H1 (cell line): ENCODE measurements at regions not wholly inside any gene's neighbourhood (a gene's known extent, or its start where the extent isn't known, plus 50 kb on each side); places are given as distances from the start of the nearest gene placed in this dataset.

Experiments used
- CTCF ChIP-seq, 3 experiments: IDR thresholded peaks; 1 replicate in 2 of 3; 2 replicates in 1 of 3; pipeline versions ENCODE4 v1.5.1 to v1.6.1; 2011; ENCODE audit warnings: low read length in 3 of 3, mild to moderate bottlenecking in 3 of 3, inconsistent platforms in 2 of 3, low read depth in 1 of 3, moderate library complexity in 1 of 3; ENCODE audit not compliant: insufficient read depth in 1 of 3; ENCODE audit errors: control extremely low read depth in 1 of 3
- EP300 ChIP-seq, 2 experiments: IDR thresholded peaks; 1 replicate in 1 of 2; 2 replicates in 1 of 2; pipeline ENCODE4 v1.6.1; 2011 to 2012; ENCODE audit warnings: low read depth in 2 of 2, low read length in 2 of 2, mild to moderate bottlenecking in 2 of 2, borderline replicate concordance in 1 of 2, inconsistent platforms in 1 of 2, moderate library complexity in 1 of 2
- EZH2 ChIP-seq: fragments of 200-600 bp; sonication (generic); IDR thresholded peaks from 2 replicates; pipeline ENCODE4 v1.7.1; 2012; ENCODE audit warnings: low read depth, mild to moderate bottlenecking, moderate library complexity, low read length, inconsistent platforms; ENCODE audit not compliant: severe bottlenecking
- HDAC2 ChIP-seq, 2 experiments: fragments of 300-600 bp in 1 of 2; sonication (generic) in 1 of 2; IDR thresholded peaks; 2 replicates each; pipeline ENCODE4 v1.6.1; 2011 to 2012; ENCODE audit warnings: low read depth in 2 of 2, low read length in 2 of 2, mild to moderate bottlenecking in 2 of 2, moderate library complexity in 2 of 2, borderline replicate concordance in 1 of 2, inconsistent platforms in 1 of 2
- JUND ChIP-seq: IDR thresholded peaks from 2 replicates; pipeline ENCODE4 v1.6.1; 2011; ENCODE audit warnings: mild to moderate bottlenecking, improper control_type of control experiment, low read length
- POLR2A ChIP-seq, 2 experiments: IDR thresholded peaks; 1 replicate in 1 of 2; 2 replicates in 1 of 2; pipeline ENCODE4 v1.6.1; 2011; ENCODE audit warnings: low read depth in 2 of 2, low read length in 2 of 2, mild to moderate bottlenecking in 2 of 2; ENCODE audit errors: control extremely low read depth in 1 of 2
- POLR2AphosphoS5 ChIP-seq: IDR thresholded peaks from 2 replicates; pipeline ENCODE4 v1.6.1; 2011; ENCODE audit warnings: low read depth, low read length
- POU5F1 ChIP-seq: IDR thresholded peaks from 2 replicates; pipeline ENCODE4 v1.6.1; 2011; ENCODE audit warnings: low read depth, mild to moderate bottlenecking, low read length, moderate library complexity
- SIN3A ChIP-seq, 2 experiments: IDR thresholded peaks in 1 of 2; conservative IDR thresholded peaks in 1 of 2; 2 replicates each; pipeline ENCODE4 v1.6.1; 2011 to 2012; ENCODE audit warnings: low read length in 2 of 2, improper control_type of control experiment in 1 of 2, low read depth in 1 of 2, mild to moderate bottlenecking in 1 of 2
- SP1 ChIP-seq: IDR thresholded peaks from 2 replicates; pipeline ENCODE4 v1.6.1; 2011; ENCODE audit warnings: low read depth, low read length
- SP2 ChIP-seq: IDR thresholded peaks from 2 replicates; pipeline ENCODE4 v1.6.1; 2012; ENCODE audit warnings: mild to moderate bottlenecking, low read length, inconsistent platforms
- SUZ12 ChIP-seq: fragments of 200-600 bp; sonication (generic); IDR thresholded peaks from 2 replicates; pipeline ENCODE4 v1.6.1; 2012; ENCODE audit warnings: mild to moderate bottlenecking, inconsistent platforms, low read length, moderate library complexity, mixed read lengths
- TAF1 ChIP-seq: IDR thresholded peaks from 2 replicates; pipeline ENCODE4 v1.6.1; 2011; ENCODE audit warnings: mild to moderate bottlenecking, low read depth, low read length
- YY1 ChIP-seq: IDR thresholded peaks from 2 replicates; pipeline ENCODE4 v1.6.1; 2011; ENCODE audit warnings: low read depth, mild to moderate bottlenecking, low read length

GRCh38 chr2:200042944-200043343 is 87.6 kb downstream of the MAIP1 start:
- TF ChIP-seq POLR2AphosphoS5 (no peak), CTCF (IDR thresholded peaks at IDR 0.05; ENCODE audit: control extremely low read depth in 1 of 3, insufficient read depth in 1 of 3, low read depth in 1 of 3, low read length in 3 of 3) (no peak), HDAC2 (IDR thresholded peaks at IDR 0.05; ENCODE audit: borderline replicate concordance in 1 of 2, low read depth in 2 of 2, low read length in 2 of 2) (no peak), POLR2A (IDR thresholded peaks at IDR 0.05; ENCODE audit: control extremely low read depth in 1 of 2, low read depth in 2 of 2, low read length in 2 of 2) (no peak), SUZ12 (no peak), SP1 (no peak), SP2 (no peak), TAF1 (no peak), POU5F1 (no peak), EZH2 (no peak), EP300 (IDR thresholded peaks at IDR 0.05; ENCODE audit: borderline replicate concordance in 1 of 2, low read depth in 2 of 2, low read length in 2 of 2) (no peak), JUND (no peak), SIN3A (conservative IDR thresholded peaks at IDR 0.05 in 1 of 2, IDR thresholded peaks at IDR 0.05 in 1 of 2; ENCODE audit: low read depth in 1 of 2, low read length in 2 of 2) (no peak), YY1 (no peak)
